VCaP (cell line): ENCODE measurements at regions not wholly inside any gene's neighbourhood (a gene's known extent, or its start where the extent isn't known, plus 50 kb on each side); places are given as distances from the start of the nearest gene placed in this dataset.

Source experiments
- H3K27ac ChIP-seq: fragments of 450-650 bp; 2 replicates; pipeline ENCODE4 v1.5.1; 2017
- TF ChIP-seq, protein P1 (sequence below): fragments of 450-650 bp; conservative IDR thresholded peaks from 2 replicates; pipeline ENCODE4 v1.5.1; 2017; ENCODE audit warnings: mild to moderate bottlenecking, moderate library complexity

DNA sequence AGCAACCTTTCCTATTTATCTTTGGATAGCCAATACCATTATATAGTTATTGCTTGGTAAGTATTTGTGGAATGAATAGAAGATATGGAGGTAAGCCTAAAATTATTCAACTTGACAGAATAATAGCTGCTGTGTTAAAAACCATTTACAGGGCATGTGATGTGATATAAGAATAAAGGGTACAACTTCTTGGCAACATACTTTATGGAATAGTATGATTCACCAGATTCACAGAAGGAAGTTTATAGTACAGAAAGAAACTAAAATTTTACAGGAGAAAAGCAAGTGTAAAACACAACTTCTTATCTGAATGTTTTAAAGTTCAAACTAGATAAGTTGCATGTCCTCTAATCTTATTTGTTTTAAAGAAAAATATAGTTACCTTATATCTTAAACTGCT, 186.4 kb upstream of the ZRANB2 start:
- H3K27ac ChIP-seq: no peak overlapping the region
- TF ChIP-seq, protein P1, sequence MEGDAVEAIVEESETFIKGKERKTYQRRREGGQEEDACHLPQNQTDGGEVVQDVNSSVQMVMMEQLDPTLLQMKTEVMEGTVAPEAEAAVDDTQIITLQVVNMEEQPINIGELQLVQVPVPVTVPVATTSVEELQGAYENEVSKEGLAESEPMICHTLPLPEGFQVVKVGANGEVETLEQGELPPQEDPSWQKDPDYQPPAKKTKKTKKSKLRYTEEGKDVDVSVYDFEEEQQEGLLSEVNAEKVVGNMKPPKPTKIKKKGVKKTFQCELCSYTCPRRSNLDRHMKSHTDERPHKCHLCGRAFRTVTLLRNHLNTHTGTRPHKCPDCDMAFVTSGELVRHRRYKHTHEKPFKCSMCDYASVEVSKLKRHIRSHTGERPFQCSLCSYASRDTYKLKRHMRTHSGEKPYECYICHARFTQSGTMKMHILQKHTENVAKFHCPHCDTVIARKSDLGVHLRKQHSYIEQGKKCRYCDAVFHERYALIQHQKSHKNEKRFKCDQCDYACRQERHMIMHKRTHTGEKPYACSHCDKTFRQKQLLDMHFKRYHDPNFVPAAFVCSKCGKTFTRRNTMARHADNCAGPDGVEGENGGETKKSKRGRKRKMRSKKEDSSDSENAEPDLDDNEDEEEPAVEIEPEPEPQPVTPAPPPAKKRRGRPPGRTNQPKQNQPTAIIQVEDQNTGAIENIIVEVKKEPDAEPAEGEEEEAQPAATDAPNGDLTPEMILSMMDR: no peak

DNA sequence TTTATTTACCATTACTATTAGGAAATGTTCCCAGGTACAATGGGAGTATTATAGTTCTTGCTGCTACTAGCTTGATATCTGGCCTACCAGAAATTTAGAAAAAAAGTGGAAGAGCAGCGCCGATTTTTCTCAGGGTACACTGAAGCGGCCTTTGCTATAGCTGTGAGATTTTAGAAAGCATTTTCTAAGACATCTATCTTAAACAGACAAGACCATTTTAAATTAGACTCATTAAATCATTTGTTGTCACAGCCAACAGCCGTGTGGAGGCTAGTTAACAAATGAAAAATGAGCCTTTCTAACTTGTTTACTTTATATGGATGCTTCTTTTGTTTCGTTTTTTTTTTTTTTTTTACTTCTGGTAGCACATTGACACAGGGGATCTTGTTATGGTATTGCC, 183.2 kb upstream of the ZRANB2 start:
- TF ChIP-seq, protein P1: no peak
- no peak overlapping the region for H3K27ac ChIP-seq

DNA sequence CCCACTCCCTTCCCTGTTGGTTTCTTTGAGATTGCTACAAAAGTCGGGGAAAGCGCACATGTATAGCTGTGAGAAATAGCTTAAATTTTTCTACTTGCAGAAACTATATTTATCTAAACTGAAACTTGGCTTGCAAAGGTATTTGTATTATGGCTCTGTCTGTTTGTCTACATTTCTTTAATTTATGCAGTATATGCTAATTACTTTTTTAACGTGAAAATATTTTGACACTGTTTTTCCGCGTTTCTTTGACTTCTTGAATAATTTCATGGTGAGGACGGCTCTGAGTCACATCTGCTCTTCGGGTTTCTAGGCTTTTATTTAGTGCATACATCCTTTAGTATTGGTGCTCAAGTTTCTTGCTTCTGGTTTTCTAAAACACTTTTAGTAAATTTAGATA, 182.1 kb upstream of the ZRANB2 start:
- TF ChIP-seq, protein P1: no peak

DNA sequence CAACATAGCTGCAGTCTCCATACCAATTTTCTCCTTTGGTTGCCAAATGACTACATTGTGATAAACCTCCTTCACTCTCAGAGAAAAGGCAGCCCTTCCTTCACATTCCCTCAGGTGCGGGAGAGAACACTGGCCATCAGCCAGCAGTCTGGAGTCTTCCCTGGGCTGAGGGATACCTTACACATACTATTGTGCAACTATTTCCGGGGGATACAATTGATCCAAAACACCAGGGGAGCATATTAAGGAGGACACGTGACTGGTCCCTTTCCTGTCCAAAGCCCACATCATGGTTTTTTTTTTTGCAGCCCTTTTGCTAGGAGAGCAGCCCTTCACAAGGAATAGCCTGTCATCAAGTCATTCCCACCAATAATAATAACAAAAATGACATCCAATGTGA, 172.1 kb upstream of the ZRANB2 start:
- H3K27ac ChIP-seq: no peak overlapping the region
- TF ChIP-seq, protein P1: no peak

More for the DNA sequence above, 182.1 kb upstream of the ZRANB2 start:
- H3K27ac ChIP-seq: no peak overlapping the region

DNA sequence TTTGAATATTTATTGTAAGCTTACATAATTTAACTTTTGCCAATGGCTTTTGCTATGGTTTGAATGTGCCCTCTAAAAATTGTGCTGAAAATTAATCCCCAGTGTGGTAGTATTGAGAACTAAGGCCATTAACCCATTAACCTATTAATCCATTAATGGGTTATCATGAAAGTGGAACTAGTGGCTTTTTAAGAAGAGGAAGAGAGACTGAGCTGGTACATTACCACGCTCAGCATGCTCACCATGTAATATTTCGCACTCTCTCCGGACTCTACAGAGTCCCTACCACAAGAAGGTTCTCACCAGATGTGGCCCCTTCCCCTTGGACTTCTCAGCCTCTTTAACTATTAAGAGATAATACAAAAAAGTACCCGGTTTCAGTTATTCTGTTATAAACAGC, 164.4 kb upstream of the ZRANB2 start:
- TF ChIP-seq, protein P1: no peak
- H3K27ac ChIP-seq: no peak overlapping the region

DNA sequence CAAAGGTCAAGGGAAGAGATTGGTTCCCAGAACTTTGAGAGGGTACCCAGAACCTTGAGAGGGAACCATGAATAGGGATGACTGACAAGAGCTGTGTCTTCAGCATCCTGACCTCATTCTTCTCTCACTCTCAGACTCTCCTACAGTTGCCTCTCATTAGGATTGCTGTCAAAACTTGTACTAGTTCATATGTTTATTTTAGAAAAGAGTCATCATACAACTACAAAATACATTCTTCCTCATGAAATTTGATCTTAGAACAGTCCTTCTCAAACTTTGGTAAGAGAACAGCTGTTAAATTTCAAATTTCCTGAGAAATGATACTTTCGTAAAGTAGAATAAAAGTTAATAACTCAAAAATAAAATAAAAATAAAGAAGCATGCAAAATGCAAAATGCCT, 161.4 kb upstream of the ZRANB2 start:
- TF ChIP-seq, protein P1: no peak
- no peak overlapping the region for H3K27ac ChIP-seq

DNA sequence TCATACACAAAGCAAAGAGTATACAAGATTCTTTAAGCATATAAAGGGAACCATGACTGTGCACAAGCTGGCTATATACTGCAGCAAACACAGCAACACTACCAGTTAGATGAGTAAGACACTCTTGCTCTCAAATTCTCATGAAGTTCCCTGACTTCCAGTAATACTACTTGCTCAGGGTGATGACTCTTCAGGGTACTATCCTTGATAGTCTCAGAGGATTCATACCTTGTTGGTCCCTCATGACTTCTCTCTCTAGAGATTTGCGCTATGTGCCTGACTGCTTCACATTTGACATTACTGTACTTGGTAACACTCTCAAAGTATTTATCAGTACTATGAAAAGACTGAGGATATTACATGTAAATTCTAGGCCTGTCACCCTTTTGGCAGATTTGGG, 159.8 kb upstream of the ZRANB2 start:
- TF ChIP-seq, protein P1: no peak

DNA sequence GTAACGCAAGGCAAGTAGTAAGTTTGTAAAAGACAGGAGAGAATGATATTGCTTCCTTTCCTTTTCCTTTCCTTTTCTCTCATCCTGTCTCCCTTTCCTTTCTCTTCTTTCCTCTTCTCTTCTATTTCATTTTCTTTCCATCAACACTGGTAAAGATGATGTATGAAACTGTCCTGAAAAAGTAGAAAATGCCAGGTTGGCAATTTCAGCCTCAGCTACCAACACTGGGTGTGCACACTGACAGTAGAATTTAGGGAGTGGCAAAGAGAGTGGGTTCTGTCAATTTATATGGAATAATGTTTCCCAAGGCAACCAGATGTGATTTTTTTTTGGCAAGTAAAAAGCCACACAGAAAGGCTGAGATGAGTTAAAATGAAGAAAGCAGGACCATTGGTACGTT, 155.7 kb upstream of the ZRANB2 start:
- TF ChIP-seq, protein P1: no peak
- no peak overlapping the region for H3K27ac ChIP-seq

More for the DNA sequence above, 159.8 kb upstream of the ZRANB2 start:
- no peak overlapping the region for H3K27ac ChIP-seq
